ENCODE measurements at regions not wholly inside any gene's neighbourhood (a gene's known extent, or its start where the extent isn't known, plus 50 kb on each side); places are given as distances from the start of the nearest gene placed in this dataset.

GRCh38 chr18:39550701-39551100 is 1985.1 kb upstream of the CELF4 start:
- TF ChIP-seq CTCF (IDR thresholded peaks at IDR 0.05): no peak
- TF ChIP-seq POLR2A (IDR thresholded peaks at IDR 0.05): no peak

All from sigmoid colon (tissue), 3 donors.